NCI-H526 (cell line): ENCODE measurements at regions not wholly inside any gene's neighbourhood (a gene's known extent, or its start where the extent isn't known, plus 50 kb on each side); places are given as distances from the start of the nearest gene placed in this dataset.

Source experiments
- DNase-seq, 2 experiments: peaks; one replicate each; lab custom pipeline; 2025; lab: John Stamatoyannopoulos, UW

GRCh38 chr4:187577941-187578480 is 417.6 kb upstream of the ZFP42 start:
- no peak for DNase-seq

DNA sequence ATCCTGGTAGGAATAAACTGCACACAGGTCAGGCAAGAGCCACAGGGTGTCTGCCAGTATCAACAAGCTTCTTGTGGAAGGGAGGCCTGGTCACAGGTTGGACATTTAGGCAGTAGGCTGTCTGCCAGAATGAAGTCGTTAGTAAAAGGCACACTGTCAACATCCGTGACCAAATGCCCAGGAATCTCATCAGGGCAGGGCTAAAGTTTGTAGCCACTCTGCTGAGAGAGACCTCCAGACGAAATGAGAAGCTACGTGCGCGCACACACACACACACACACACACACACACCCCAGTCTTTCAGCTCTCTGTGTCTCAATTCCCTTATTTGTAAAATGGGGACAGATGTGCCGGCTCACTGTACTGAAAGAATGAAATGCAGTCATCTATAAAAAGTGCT is 408.7 kb upstream of the ZFP42 start:
- no peak for DNase-seq

DNA sequence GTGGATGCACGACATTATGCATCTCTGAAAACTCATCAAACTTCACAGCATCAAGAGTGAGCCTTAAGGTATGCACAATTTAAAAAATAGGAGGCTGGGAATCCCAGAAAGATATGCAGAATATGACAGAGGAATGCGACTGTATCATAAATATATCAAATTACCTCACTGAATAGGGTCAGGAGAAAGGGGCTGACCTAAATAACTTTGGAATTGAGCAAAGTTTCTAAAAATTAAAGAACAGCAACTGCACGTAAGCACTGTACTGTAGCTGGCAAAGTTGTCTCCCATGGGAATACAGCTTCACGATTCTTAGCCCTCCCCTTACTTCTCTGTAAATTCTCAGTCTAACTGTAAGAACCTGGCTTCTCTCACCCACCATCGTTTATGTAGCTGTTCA is 397.4 kb upstream of the ZFP42 start:
- no peak for DNase-seq

GRCh38 chr4:187602339-187603092 is 393.1 kb upstream of the ZFP42 start:
- no peak for DNase-seq

DNA sequence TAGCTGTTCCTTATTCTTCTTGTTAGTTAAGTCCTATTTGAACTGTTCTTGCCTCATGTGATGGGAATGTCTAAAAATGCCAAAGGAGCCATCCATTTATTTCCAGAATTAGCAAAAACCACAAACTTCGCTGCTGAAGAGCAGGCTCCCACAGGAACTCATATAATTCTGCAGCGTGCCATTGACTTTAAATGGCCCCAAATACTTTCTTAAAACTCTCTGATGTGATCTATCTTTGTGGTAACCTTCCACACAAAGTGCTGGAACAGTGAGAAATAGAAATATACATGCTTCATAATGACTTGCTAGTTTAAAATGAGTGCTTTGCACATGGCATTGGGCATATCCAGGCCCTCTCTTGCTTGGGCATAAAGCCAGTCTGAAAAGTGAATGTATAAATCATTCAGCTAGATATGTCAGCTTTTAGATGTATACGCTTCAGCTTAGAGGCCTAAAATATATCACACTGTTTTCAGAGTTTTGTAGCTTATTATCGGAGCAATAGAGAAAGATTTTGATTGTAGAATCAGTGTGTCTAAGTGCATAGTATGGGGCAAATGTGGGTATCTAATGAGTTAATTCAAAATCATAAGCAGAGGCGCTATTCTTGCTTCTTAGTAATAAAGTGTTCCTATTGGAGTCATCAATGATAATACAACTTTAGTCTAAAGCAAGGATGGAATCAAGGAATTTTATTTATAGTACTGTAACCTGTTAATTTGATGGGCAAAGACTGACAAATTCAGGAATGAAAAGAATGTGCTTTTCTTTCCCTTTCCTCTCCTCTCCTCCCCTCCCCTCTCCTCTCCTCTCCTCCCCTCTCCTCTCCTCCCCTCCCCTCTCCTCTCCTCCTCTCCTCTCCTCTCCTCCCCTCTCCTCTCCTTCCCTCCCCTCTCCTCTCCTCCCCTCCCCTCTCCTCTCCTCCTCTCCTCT is 392.2 kb upstream of the ZFP42 start:
- no peak for DNase-seq

GRCh38 chr4:187604984-187605383 is 390.6 kb upstream of the ZFP42 start:
- no peak for DNase-seq

DNA sequence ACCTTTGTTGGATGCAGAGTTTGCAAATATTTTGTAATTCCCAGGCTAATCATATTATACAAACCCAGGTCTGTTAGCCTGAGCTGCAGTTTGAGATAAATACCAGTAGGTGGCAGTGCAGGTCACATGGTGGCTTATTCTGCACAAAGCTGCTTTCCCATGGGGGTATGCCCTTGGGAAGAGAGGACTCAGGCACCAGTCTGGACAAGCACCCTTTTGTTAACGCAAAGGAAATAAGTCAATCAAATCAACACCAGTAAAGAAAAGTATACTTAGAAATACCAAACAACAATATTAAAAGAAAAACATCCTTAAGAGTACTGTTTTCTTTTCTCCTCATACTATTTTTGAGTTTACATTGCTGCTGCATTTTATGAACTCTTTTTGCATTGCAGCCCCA is 389.0 kb upstream of the ZFP42 start:
- DNase-seq = peak; percentile 12 to 48

GRCh38 chr4:187608001-187608421 is 387.6 kb upstream of the ZFP42 start:
- DNase-seq = no peak

DNA sequence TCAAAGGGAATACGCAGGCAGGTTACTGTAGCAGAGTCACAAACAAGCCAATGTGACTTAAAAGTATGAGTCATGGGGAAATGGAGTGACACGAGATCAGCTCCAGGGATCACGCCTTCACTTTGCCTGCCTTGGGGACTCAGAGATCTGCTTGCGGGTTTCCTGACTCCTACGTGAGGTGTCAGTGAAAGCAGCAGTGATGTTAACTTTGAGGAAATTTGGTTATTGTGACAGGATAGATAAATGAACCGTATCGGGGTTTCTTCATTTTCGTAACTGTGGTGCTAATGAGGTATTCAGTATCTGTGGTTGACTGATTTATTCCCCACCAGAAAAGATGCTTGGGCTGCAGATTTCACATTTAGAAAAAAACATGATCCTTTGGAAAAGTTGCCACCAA is 383.3 kb upstream of the ZFP42 start:
- DNase-seq = no peak

DNA sequence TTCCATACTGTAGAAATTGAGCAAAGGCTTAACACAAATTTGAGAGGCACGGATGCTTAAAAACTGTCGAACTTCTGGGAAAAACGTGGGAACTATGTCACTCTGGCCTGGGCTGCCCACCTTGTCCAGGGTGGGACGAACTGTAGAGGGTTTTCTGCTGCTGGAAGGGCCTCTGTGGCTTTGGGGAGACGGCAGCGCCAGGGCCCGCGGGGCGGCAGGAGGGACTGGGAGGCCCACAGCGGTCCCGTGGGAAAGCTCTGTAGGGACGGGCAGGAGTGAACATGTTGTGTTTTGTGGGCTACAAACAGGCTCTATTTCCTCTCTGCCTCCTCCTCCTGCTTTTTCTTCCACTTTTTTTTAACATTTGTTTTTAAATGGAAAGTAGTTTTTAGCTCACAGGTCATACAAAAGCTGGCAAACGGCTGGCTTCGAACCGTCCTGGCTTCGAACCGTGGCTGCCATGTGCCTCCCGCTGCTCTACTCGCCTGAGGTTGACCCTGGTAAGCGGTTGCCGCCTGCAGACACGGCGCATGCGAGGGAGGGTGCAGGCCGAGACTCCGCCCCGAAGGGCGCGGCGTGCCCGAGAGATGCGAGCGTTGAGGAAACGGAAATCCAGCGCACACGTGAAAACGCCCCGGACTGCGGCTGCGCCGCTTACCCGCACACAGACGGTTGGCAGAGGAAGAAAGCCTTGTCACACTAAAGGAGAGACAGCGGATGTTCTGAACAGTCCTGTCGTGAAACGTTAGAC is 382.3 kb upstream of the ZFP42 start:
- no peak for DNase-seq

DNA sequence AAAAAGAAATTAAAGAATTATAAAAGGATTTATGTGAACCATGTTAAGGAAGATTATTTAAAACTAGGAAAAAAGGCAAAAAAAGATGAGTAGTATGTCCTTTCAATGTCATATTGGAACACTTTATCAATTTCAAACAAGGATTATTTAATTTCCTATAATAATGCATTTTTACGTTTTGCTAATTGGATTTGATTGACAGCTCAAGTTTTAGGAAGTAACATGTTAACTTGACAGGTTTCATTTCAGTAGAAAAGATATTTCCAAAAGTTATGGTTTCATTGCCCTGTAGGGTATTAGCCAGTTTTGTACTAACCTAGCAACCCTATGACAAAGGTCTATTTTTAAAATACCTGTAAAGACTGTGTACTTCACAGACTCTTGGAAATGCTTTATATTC is 379.6 kb upstream of the ZFP42 start:
- no peak for DNase-seq

DNA sequence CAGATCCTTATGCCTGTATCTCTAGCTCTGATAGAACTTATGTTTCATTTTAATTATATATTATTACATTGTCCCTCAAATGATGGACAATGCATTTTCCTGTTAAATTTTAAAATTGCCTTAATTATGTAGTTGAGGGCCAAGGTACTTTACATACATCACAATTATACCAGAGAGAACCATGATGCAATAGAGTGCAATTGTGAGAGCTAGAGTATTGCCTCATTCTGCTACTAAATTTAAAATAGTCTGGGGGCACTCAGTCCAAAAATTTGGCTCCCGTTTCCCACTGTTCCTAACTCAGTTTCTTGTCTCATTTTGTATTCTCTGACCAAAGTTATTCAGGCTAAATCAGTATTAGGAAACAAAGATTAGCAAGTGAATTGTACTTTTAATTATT is 378.5 kb upstream of the ZFP42 start:
- DNase-seq = no peak

GRCh38 chr4:187618701-187619281 is 376.8 kb upstream of the ZFP42 start:
- peak in 1 of 2 experiments; percentile 28 for DNase-seq

DNA sequence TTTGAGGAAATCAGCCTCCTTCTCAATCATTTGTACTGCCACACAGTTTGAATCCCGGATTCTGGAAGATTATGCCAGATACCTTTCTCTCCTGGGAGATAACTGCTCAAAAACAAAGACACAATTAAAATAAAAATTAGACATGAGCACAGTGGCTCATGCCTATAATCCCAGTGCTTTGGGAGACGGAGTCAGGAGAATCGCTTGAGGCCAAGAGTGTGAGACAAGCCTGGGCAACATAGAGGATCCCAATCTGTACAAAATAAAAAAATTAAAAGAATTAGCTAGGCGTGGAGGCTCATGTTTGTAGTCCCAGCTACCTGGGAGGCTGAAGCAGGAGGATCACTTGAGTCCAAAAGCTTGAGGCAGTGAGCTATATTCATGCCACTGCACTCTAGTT is 376.3 kb upstream of the ZFP42 start:
- no peak for DNase-seq

DNA sequence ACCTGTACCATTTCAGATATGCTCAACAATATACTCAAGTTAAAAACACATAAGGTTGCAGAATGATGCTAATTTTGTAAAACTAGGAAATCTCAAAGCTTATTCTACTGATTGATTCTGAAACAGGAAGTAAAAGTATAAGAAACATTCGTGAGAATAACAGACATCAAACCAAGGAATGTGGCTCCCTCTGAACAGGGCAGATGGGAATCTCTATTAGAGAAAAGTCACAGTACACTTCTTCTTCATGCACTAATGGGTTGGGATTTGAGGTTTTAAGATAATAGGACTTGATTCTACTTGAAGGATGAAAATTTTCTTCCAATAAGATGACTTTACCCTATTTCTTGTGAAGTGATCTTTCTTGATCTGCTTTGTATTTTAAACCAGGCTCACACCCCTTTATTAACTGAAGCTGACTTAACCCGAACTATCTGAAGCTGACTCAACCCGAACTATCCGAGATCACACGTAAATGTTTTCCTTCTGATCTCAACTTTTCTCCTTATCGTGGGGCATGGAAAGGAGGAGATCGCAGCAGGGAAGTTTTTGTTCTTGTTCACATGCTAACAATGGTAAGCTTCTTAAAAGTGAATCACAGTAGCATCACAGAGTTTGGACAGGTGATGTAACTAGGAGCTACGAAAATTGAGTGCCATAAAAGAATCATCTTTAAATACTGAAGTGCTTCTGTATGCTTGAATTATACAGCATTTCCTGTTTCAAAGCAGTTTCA is 363.1 kb upstream of the ZFP42 start:
- DNase-seq = no peak

- DNase-seq = no peak
These were observed 362.3 kb upstream of the ZFP42 start for GRCh38 chr4:187633245-187633644.

DNA sequence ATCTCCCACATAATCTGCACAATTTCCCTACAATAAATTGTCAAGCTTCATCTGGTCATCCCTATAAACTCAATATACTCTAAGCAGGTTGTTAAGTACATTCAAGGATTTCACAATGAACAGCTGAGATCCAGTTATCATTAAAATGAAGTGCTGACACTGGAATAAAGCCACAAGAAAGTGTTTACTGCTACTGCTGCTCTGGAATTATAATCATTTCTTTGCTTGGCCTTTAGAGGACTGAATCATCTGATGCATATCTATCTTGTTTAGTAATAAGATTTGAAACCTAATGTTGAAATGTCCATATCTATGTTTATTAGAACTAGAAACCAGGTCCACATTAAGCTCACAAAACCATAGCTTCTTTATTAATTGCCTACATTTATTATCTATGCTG is 338.6 kb upstream of the ZFP42 start:
- no peak for DNase-seq

- DNase-seq = no peak
These were observed 332.5 kb upstream of the ZFP42 start for GRCh38 chr4:187663076-187663475.

DNA sequence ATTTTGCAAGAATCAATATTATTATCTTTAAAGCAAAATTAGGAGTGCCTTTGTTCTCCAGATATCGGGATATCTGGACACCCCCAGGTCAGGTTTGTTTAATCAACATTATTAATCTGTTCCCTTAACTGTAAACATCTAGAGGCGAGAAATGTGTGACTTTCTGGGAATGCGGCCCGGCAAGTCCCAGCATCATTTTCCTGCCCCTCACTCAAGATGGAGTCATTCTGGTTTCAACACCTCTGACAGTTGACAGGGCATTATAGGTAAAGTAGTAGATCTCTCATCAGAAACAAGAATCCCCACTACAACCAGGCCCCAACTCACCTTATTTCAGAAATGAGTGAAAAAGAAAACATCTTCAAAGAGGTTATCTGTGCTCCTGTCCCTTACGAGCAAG is 331.6 kb upstream of the ZFP42 start:
- DNase-seq = no peak

DNA sequence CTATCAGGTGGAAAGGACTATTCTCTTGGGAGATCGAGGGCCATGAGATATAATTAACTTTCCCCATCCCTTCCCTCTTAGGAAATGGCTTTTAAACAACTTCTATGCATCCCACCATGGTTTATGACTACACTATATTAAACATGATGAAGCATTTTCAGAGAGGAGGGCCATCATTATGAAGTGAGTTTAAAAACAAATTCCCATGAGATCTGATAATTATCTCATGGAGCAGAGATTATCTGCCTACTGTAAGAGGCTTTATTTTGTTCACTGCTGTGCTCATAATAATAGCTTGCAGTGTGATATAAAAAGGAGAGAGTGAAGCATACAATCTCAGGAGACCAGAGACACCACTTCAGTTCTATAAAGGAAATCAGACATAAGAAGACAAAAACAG is 330.5 kb upstream of the ZFP42 start:
- no peak for DNase-seq

DNA sequence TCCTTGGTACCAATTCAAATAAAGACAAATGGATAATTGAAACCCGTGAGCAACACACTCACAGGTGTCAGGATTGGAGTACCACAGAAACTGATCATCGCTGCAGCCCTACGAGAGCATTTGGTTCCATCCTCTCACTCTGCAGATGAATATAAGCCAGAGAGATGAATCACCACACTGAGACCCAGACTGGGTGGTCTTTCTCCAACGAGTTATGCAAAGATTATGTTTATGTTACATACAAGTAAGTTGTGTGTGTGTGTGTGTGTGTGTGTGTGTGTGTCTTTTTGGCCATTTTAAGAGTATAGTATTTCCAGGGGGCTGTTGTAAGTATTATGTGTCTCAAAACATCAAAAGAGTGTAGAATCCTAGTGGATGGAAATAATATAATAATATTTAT is 329.5 kb upstream of the ZFP42 start:
- DNase-seq = no peak
